Activated CD4-positive, alpha-beta T cell treated with anti-CD3 and anti-CD28 coated beads, Interleukin-2, amount 10 ng/mL, durations not matched to agents 24 days and 14 days (primary cell): ENCODE measurements at regions not wholly inside any gene's neighbourhood (a gene's known extent, or its start where the extent isn't known, plus 50 kb on each side); places are given as distances from the start of the nearest gene placed in this dataset.

Experiments used
- DNase-seq: peaks from one replicate; pipeline ENCODE4 v3.0.0; 2022
- H3K27ac Mint-ChIP-seq: one replicate; pipeline ENCODE4 v1.8.0; 2022; ENCODE audit warnings: mild to moderate bottlenecking, mixed read lengths
- H3K27me3 Mint-ChIP-seq: one replicate; pipeline ENCODE4 v1.8.0; 2022; ENCODE audit warnings: mixed read lengths
- H3K36me3 Mint-ChIP-seq: one replicate; pipeline ENCODE4 v1.8.0; 2022; ENCODE audit warnings: low read depth, mild to moderate bottlenecking, mixed read lengths
- H3K4me1 Mint-ChIP-seq: one replicate; pipeline ENCODE4 v1.8.0; 2021; ENCODE audit warnings: mixed read lengths
- H3K4me3 Mint-ChIP-seq: one replicate; pipeline ENCODE4 v1.8.0; 2022; ENCODE audit warnings: mild to moderate bottlenecking, moderate library complexity, mixed read lengths
- H3K9me3 Mint-ChIP-seq: one replicate; pipeline ENCODE4 v1.8.0; 2021; ENCODE audit warnings: mixed read lengths
- intact Hi-C: fragments of 100-400 bp; cut with micrococcal nuclease; formaldehyde crosslinking; loops from one replicate; pipeline ENCODE4 v1.15.1; 2023

- intact Hi-C loops, result no loop called here
- no peaks in the 10 kb centered on the region for H3K4me1 Mint-ChIP-seq
- H3K36me3 Mint-ChIP-seq, result no peaks in the 10 kb centered on the region
- H3K9me3 Mint-ChIP-seq, result peaks cover 4% of the 10 kb centered on the region
- no peak for DNase-seq
- H3K27me3 Mint-ChIP-seq, result peaks cover 9% of the 10 kb centered on the region
- H3K27ac Mint-ChIP-seq, result no peak overlapping the region
- H3K4me3 Mint-ChIP-seq, result no peak overlapping the region
Measured at GRCh38 chr1:184141361-184141880, 89.9 kb downstream of the TSEN15 start.

GRCh38 chr1:184143449-184143848 lies 91.9 kb downstream of the TSEN15 start:
- Mint-ChIP-seq H3K36me3 (no peaks in the 10 kb centered on the region), H3K27ac (no peak overlapping the region), H3K4me1 (no peaks in the 10 kb centered on the region), H3K27me3 (peaks cover 14% of the 10 kb centered on the region), H3K9me3 (no peaks in the 10 kb centered on the region), H3K4me3 (no peak overlapping the region)
- intact Hi-C loops, result no loop called here
- no peak for DNase-seq

GRCh38 chr1:184145083-184145482 lies 93.6 kb downstream of the TSEN15 start:
- H3K36me3 Mint-ChIP-seq, result no peaks in the 10 kb centered on the region
- H3K9me3 Mint-ChIP-seq, result no peaks in the 10 kb centered on the region
- no peaks in the 10 kb centered on the region for H3K4me1 Mint-ChIP-seq
- H3K27me3 Mint-ChIP-seq, result peaks cover 16% of the 10 kb centered on the region
- no peak overlapping the region for H3K4me3 Mint-ChIP-seq
- DNase-seq, result peak; percentile 44
- intact Hi-C loops, result no loop called here
- no peak overlapping the region for H3K27ac Mint-ChIP-seq

- Mint-ChIP-seq H3K36me3 (no peaks in the 10 kb centered on the region), H3K9me3 (no peaks in the 10 kb centered on the region), H3K27me3 (peaks cover 20% of the 10 kb centered on the region), H3K27ac (no peak overlapping the region), H3K4me1 (no peaks in the 10 kb centered on the region), H3K4me3 (no peak overlapping the region)
- peak; percentile 25 for DNase-seq
- intact Hi-C loops, result no loop called here
Measured at GRCh38 chr1:184146202-184146601, 94.7 kb downstream of the TSEN15 start.

GRCh38 chr1:184150776-184151531 lies 99.4 kb downstream of the TSEN15 start:
- Mint-ChIP-seq H3K4me1 (peaks cover 13% of the 10 kb centered on the region), H3K27ac (no peak overlapping the region), H3K36me3 (no peaks in the 10 kb centered on the region), H3K9me3 (no peaks in the 10 kb centered on the region), H3K4me3 (no peak overlapping the region), H3K27me3 (peaks cover 35% of the 10 kb centered on the region)
- no peak for DNase-seq
- intact Hi-C loops, result no loop called here

- intact Hi-C loops, result no loop called here
- Mint-ChIP-seq H3K4me1 (peaks cover 13% of the 10 kb centered on the region), H3K4me3 (peak overlapping the region; percentile 67), H3K27me3 (peaks cover 30% of the 10 kb centered on the region), H3K9me3 (no peaks in the 10 kb centered on the region), H3K27ac (no peak overlapping the region), H3K36me3 (no peaks in the 10 kb centered on the region)
- DNase-seq, result no peak
Measured at GRCh38 chr1:184152434-184152898, 100.9 kb downstream of the TSEN15 start.

GRCh38 chr1:184152974-184153373 lies 101.4 kb downstream of the TSEN15 start:
- Mint-ChIP-seq H3K36me3 (no peaks in the 10 kb centered on the region), H3K4me3 (peak overlapping the region; percentile 67), H3K9me3 (no peaks in the 10 kb centered on the region), H3K27me3 (peaks cover 30% of the 10 kb centered on the region), H3K27ac (no peak overlapping the region), H3K4me1 (peaks cover 13% of the 10 kb centered on the region)
- DNase-seq, result no peak
- intact Hi-C loops, result no loop called here

- no peaks in the 10 kb centered on the region for H3K36me3 Mint-ChIP-seq
- H3K27me3 Mint-ChIP-seq, result peaks cover 30% of the 10 kb centered on the region
- H3K4me3 Mint-ChIP-seq, result no peak overlapping the region
- H3K9me3 Mint-ChIP-seq, result no peaks in the 10 kb centered on the region
- no peak for DNase-seq
- H3K27ac Mint-ChIP-seq, result no peak overlapping the region
- peaks cover 13% of the 10 kb centered on the region for H3K4me1 Mint-ChIP-seq
- intact Hi-C loops, result no loop called here
Measured at GRCh38 chr1:184153731-184154130, 102.2 kb downstream of the TSEN15 start.

GRCh38 chr1:184156521-184157393 lies 105.2 kb downstream of the TSEN15 start:
- no peak overlapping the region for H3K27ac Mint-ChIP-seq
- intact Hi-C loops, result no loop called here
- peaks cover 18% of the 10 kb centered on the region for H3K4me1 Mint-ChIP-seq

GRCh38 chr1:184157394-184157742 lies 105.8 kb downstream of the TSEN15 start:
- DNase-seq, result no peak
- Mint-ChIP-seq H3K4me3 (no peak overlapping the region), H3K36me3 (no peaks in the 10 kb centered on the region), H3K27me3 (peaks cover 17% of the 10 kb centered on the region), H3K4me1 (peaks cover 18% of the 10 kb centered on the region), H3K27ac (no peak overlapping the region), H3K9me3 (no peaks in the 10 kb centered on the region)
- intact Hi-C loops, result no loop called here

More at GRCh38 chr1:184156521-184157393, 105.2 kb downstream of the TSEN15 start:
- DNase-seq, result no peak
- Mint-ChIP-seq H3K9me3 (no peaks in the 10 kb centered on the region), H3K27me3 (peaks cover 19% of the 10 kb centered on the region), H3K4me3 (no peak overlapping the region), H3K36me3 (no peaks in the 10 kb centered on the region)

GRCh38 chr1:184158896-184159681 lies 107.6 kb downstream of the TSEN15 start:
- Mint-ChIP-seq H3K27me3 (peaks cover 5% of the 10 kb centered on the region), H3K27ac (no peak overlapping the region), H3K9me3 (no peaks in the 10 kb centered on the region), H3K36me3 (no peaks in the 10 kb centered on the region), H3K4me3 (no peak overlapping the region), H3K4me1 (peaks cover 14% of the 10 kb centered on the region)
- intact Hi-C loops, result no loop called here
- DNase-seq, result no peak

- no peak overlapping the region for H3K4me3 Mint-ChIP-seq
- intact Hi-C loops, result loop anchor here (1.0 to 10.0 kb wide), 10 partner anchors 62 to 997 kb away; partner anchors contain the start of genes APOBEC4, SMG7, SWT1 and TRMT1L
Measured at GRCh38 chr1:184160236-184160635, 108.7 kb downstream of the TSEN15 start.

GRCh38 chr1:184161071-184161698 lies 109.7 kb downstream of the TSEN15 start:
- H3K27ac Mint-ChIP-seq, result no peak overlapping the region
- DNase-seq, result peak; percentile 77
- no peaks in the 10 kb centered on the region for H3K9me3 Mint-ChIP-seq
- no peaks in the 10 kb centered on the region for H3K36me3 Mint-ChIP-seq
- intact Hi-C loops, result loop anchor here (2.0 to 10.0 kb wide), 9 partner anchors 61 to 996 kb away; partner anchors contain the start of genes APOBEC4, SMG7, SWT1 and TRMT1L
- peaks cover 16% of the 10 kb centered on the region for H3K4me1 Mint-ChIP-seq
- no peaks in the 10 kb centered on the region for H3K27me3 Mint-ChIP-seq
- no peak overlapping the region for H3K4me3 Mint-ChIP-seq

More at GRCh38 chr1:184160236-184160635, 108.7 kb downstream of the TSEN15 start:
- H3K9me3 Mint-ChIP-seq, result no peaks in the 10 kb centered on the region
- DNase-seq, result peak; percentile 81
- peaks cover 13% of the 10 kb centered on the region for H3K4me1 Mint-ChIP-seq
- no peaks in the 10 kb centered on the region for H3K36me3 Mint-ChIP-seq
- no peaks in the 10 kb centered on the region for H3K27me3 Mint-ChIP-seq
- H3K27ac Mint-ChIP-seq, result no peak overlapping the region
